ENCODE measurements at regions not wholly inside any gene's neighbourhood (a gene's known extent, or its start where the extent isn't known, plus 50 kb on each side); places are given as distances from the start of the nearest gene placed in this dataset.

GRCh38 chr20:39607141-39607540 is 645.0 kb downstream of the DHX35 start:
- no peak for DNase-seq (ENCODE audit: low spot score)
- in situ Hi-C loops (cut with MboI; ENCODE audit: low sequenced_read_pairs, unreplicated experiment) = no loop called here
- TF ChIP-seq, protein P1, sequence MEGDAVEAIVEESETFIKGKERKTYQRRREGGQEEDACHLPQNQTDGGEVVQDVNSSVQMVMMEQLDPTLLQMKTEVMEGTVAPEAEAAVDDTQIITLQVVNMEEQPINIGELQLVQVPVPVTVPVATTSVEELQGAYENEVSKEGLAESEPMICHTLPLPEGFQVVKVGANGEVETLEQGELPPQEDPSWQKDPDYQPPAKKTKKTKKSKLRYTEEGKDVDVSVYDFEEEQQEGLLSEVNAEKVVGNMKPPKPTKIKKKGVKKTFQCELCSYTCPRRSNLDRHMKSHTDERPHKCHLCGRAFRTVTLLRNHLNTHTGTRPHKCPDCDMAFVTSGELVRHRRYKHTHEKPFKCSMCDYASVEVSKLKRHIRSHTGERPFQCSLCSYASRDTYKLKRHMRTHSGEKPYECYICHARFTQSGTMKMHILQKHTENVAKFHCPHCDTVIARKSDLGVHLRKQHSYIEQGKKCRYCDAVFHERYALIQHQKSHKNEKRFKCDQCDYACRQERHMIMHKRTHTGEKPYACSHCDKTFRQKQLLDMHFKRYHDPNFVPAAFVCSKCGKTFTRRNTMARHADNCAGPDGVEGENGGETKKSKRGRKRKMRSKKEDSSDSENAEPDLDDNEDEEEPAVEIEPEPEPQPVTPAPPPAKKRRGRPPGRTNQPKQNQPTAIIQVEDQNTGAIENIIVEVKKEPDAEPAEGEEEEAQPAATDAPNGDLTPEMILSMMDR (IDR thresholded peaks at IDR 0.05; ENCODE audit: borderline replicate concordance, control extremely low read depth, extremely low read depth, insufficient read depth, missing control alignments) = no peak

- in situ Hi-C loops (cut with MboI; ENCODE audit: low sequenced_read_pairs, unreplicated experiment) = no loop called here
- no peak for DNase-seq (ENCODE audit: low spot score)
- TF ChIP-seq, protein P1 (IDR thresholded peaks at IDR 0.05; ENCODE audit: borderline replicate concordance, control extremely low read depth, extremely low read depth, insufficient read depth, missing control alignments) = no peak
These were observed 643.8 kb downstream of the DHX35 start for GRCh38 chr20:39605908-39606307.

GRCh38 chr20:39605361-39605760 is 643.2 kb downstream of the DHX35 start:
- in situ Hi-C loops (cut with MboI; ENCODE audit: low sequenced_read_pairs, unreplicated experiment) = no loop called here
- TF ChIP-seq, protein P1 (IDR thresholded peaks at IDR 0.05; ENCODE audit: borderline replicate concordance, control extremely low read depth, extremely low read depth, insufficient read depth, missing control alignments) = no peak
- no peak for DNase-seq (ENCODE audit: low spot score)

DNA sequence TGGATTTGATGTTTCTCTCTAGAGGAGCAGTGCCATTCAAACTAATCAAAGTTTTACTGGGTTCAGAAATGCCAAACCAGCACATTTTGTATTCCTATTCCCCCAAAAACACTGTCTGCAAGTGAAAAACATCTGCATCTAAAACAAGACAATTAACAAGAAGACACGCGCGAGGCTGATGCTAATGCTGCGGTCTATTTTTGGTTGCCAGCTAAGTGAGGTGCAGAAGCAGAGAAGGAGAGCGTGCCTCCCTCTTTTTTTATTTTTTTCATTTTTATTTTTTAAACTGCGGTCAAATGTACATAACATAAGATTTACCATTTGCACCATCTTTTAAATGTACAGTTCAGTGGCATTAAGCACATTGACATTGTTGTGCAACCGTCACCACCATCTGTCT is 641.1 kb downstream of the DHX35 start:
- TF ChIP-seq, protein P1 (IDR thresholded peaks at IDR 0.05; ENCODE audit: borderline replicate concordance, control extremely low read depth, extremely low read depth, insufficient read depth, missing control alignments) = no peak
- in situ Hi-C loops (cut with MboI; ENCODE audit: low sequenced_read_pairs, unreplicated experiment) = no loop called here
- DNase-seq (ENCODE audit: low spot score) = no peak

DNA sequence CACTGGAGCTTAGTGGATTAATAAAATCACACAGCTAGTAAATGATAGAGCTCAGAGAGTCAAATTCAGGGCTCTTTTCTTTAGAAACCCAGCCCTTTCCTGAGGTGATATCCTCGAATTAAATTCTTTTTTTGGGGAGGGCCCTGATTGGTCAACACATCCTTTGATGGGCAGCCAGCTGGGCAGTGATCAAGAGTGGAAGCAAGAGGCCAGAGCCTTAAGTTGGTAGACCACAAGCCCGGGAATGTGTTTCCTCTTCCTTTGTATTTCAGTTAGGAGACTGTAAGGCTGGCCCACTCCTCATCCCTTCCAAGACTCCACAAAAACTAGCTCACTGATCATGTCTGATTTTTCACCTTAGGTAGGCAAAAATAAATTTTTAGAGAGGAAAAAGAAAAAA is 640.5 kb downstream of the DHX35 start:
- in situ Hi-C loops (cut with MboI; ENCODE audit: low sequenced_read_pairs, unreplicated experiment) = no loop called here
- no peak for DNase-seq (ENCODE audit: low spot score)
- TF ChIP-seq, protein P1 (IDR thresholded peaks at IDR 0.05; ENCODE audit: borderline replicate concordance, control extremely low read depth, extremely low read depth, insufficient read depth, missing control alignments) = no peak

DNA sequence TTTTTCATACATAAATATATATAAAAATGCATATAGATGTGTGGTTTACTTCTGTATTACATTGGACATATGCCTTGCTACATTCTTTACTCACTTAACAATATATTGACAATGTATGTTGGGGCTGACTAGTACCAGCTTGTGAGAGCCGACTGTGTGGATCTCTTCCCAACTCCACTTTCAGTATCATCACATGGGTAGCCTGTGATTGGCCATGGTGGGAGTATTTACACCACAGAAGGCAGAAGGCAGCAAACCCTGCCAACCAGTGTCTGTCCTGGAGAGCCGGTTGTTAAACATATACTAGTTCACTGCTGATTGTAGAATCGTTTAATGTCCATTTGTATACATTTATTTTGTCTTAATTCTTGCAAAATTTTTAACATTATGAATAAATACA is 638.7 kb downstream of the DHX35 start:
- in situ Hi-C loops (cut with MboI; ENCODE audit: low sequenced_read_pairs, unreplicated experiment) = no loop called here
- no peak for DNase-seq (ENCODE audit: low spot score)
- TF ChIP-seq, protein P1 (IDR thresholded peaks at IDR 0.05; ENCODE audit: borderline replicate concordance, control extremely low read depth, extremely low read depth, insufficient read depth, missing control alignments) = no peak

GRCh38 chr20:39600156-39600555 is 638.0 kb downstream of the DHX35 start:
- no peak for DNase-seq (ENCODE audit: low spot score)
- TF ChIP-seq, protein P1 (IDR thresholded peaks at IDR 0.05; ENCODE audit: borderline replicate concordance, control extremely low read depth, extremely low read depth, insufficient read depth, missing control alignments) = no peak
- in situ Hi-C loops (cut with MboI; ENCODE audit: low sequenced_read_pairs, unreplicated experiment) = no loop called here
